HuH-7 (cell line): ENCODE measurements at regions not wholly inside any gene's neighbourhood (a gene's known extent, or its start where the extent isn't known, plus 50 kb on each side); places are given as distances from the start of the nearest gene placed in this dataset.
A peak's percentile ranks its signal among the peaks of the same experiment; 100 is the strongest.

Source experiments
- DNase-seq: peaks from one replicate; pipeline ENCODE4 v3.0.0; 2011; ENCODE audit warnings: low spot score

GRCh38 chr11:64501500-64502427 lies 54.0 kb upstream of the SLC22A11 start:
- peak; percentile 38 for DNase-seq

- no peak for DNase-seq
These were observed 53.1 kb upstream of the SLC22A11 start for GRCh38 chr11:64502634-64503033.

GRCh38 chr11:64503186-64503753 lies 52.5 kb upstream of the SLC22A11 start:
- no peak for DNase-seq

GRCh38 chr11:64504999-64505398 lies 50.7 kb upstream of the SLC22A11 start:
- no peak for DNase-seq
